OCI-LY1 (cell line): ENCODE measurements at regions not wholly inside any gene's neighbourhood (a gene's known extent, or its start where the extent isn't known, plus 50 kb on each side); places are given as distances from the start of the nearest gene placed in this dataset.

ENCODE experiments used
- CTCF ChIP-seq: fragments of 200-600 bp; sonication (generic), shearing (Covaris generic); IDR thresholded peaks from 2 replicates; pipeline ENCODE4 v1.5.1; 2017; ENCODE audit warnings: mild to moderate bottlenecking, antibody characterized with exemption, low read length, moderate library complexity, mixed read lengths
- EZH2 ChIP-seq: fragments of 200-600 bp; sonication (generic), shearing (Covaris generic); IDR thresholded peaks from 2 replicates; pipeline ENCODE4 v1.8.0; 2017; ENCODE audit warnings: borderline replicate concordance, mixed run types, mild to moderate bottlenecking, antibody characterized with exemption, low read length, moderate library complexity, mixed read lengths

DNA sequence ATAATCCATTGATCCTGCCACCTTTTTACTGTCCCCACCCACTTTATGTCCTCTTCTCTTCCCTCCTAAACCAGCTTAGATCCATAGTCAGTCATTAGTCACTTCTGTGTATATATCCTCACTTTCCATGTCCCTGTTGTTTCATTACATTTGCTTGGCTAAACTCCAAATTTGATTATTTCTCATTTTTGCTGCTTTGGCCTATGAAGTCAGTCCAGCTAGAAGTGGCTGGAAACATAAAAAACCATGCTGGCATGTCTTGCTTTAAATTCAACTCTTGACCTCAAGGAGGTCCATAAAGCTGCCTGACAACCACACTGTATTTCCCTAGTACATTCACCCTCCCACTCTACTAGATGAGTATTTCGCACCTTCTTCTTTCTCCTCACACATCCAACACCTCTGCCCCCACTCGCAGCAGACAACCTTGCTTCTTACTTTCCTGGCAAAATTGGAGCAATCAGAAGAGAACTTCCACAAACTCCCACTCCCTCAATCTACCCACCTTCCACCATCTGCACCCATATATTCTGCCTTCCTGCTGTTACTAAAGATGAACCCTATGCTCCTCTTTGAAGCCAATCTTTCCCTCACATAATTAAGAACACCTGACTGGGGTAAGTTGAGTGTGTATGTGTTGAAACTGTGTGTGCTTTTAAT, 72.1 kb downstream of the ZNF648 start:
- TF ChIP-seq CTCF (no peak), EZH2 (no peak)
